NB4 (cell line): ENCODE measurements at regions not wholly inside any gene's neighbourhood (a gene's known extent, or its start where the extent isn't known, plus 50 kb on each side); places are given as distances from the start of the nearest gene placed in this dataset.
A peak's percentile ranks its signal among the peaks of the same experiment; 100 is the strongest.

Experiments used
- DNase-seq: peaks from one replicate; pipeline ENCODE4 v3.0.0; 2010; ENCODE audit warnings: low read depth
- H3K4me3 ChIP-seq: one replicate; pipeline ENCODE4 v1.5.1; 2011; ENCODE audit warnings: mild to moderate bottlenecking, low read depth, low read length, moderate library complexity
- CTCF ChIP-seq: IDR thresholded peaks from one replicate; pipeline ENCODE4 v1.5.1; 2012; ENCODE audit warnings: low read depth, low read length
- MAX ChIP-seq: IDR thresholded peaks from 2 replicates; pipeline ENCODE4 v1.6.1; 2011; ENCODE audit warnings: low read depth, low read length
- MYC ChIP-seq: IDR thresholded peaks from 2 replicates; pipeline ENCODE4 v1.6.1; 2011; ENCODE audit warnings: low read depth, low read length
- POLR2A ChIP-seq: IDR thresholded peaks from 2 replicates; pipeline ENCODE4 v1.6.1; 2011; ENCODE audit warnings: mild to moderate bottlenecking; ENCODE audit not compliant: insufficient read length; ENCODE audit errors: extremely low read depth

- H3K4me3 ChIP-seq: peak overlapping the region; percentile 55
- TF ChIP-seq MAX (no peak), MYC (no peak), POLR2A (no peak), CTCF (no peak)
- no peak for DNase-seq
Measured at GRCh38 chr6:144345451-144345850, 60.3 kb downstream of the UTRN start.

- TF ChIP-seq POLR2A (no peak), CTCF (no peak), MYC (no peak), MAX (no peak)
- H3K4me3 ChIP-seq: no peak overlapping the region
- DNase-seq: peak; percentile 66
Measured at GRCh38 chr6:144346719-144347447, 61.7 kb downstream of the UTRN start.

GRCh38 chr6:144347448-144347759 is 62.3 kb downstream of the UTRN start:
- no peak for TF ChIP-seq POLR2A
- no peak for TF ChIP-seq MAX
- no peak for TF ChIP-seq MYC
- no peak for TF ChIP-seq CTCF
- H3K4me3 ChIP-seq: no peak overlapping the region
- no peak for DNase-seq

- TF ChIP-seq CTCF (no peak), MAX (no peak), MYC (no peak), POLR2A (no peak)
- H3K4me3 ChIP-seq: no peak overlapping the region
Measured at GRCh38 chr6:144347933-144348332, 62.8 kb downstream of the UTRN start.

GRCh38 chr6:144349690-144350527 is 64.8 kb downstream of the UTRN start:
- peak overlapping the region; percentile 41 for H3K4me3 ChIP-seq
- peak; percentile 91 for DNase-seq

More at GRCh38 chr6:144347933-144348332, 62.8 kb downstream of the UTRN start:
- DNase-seq: no peak

More at GRCh38 chr6:144349690-144350527, 64.8 kb downstream of the UTRN start:
- TF ChIP-seq CTCF (no peak), POLR2A (no peak), MAX (no peak), MYC (no peak)
